H9 (cell line): ENCODE measurements at regions not wholly inside any gene's neighbourhood (a gene's known extent, or its start where the extent isn't known, plus 50 kb on each side); places are given as distances from the start of the nearest gene placed in this dataset.

Experiments used
- DNase-seq: peaks from one replicate; pipeline ENCODE4 v3.0.0-alpha.2; 2017
- H2AFZ ChIP-seq: one replicate; pipeline ENCODE4 v1.6.1; 2013; ENCODE audit warnings: mild to moderate bottlenecking, low read length, control low read depth, moderate library complexity
- H2AK5ac ChIP-seq: 2 replicates; pipeline ENCODE4 v1.6.1; 2013; ENCODE audit warnings: low read length, control low read depth, mixed read lengths; ENCODE audit not compliant: insufficient read length
- H2BK120ac ChIP-seq: one replicate; pipeline ENCODE4 v1.6.1; 2013; ENCODE audit warnings: low read depth, mild to moderate bottlenecking, low read length, control low read depth, inconsistent platforms; ENCODE audit not compliant: poor library complexity, severe bottlenecking
- H2BK12ac ChIP-seq: 2 replicates; pipeline ENCODE4 v1.6.1; 2013; ENCODE audit warnings: low read length, control low read depth, mixed read lengths, low read depth; ENCODE audit not compliant: insufficient read length
- H2BK15ac ChIP-seq: 2 replicates; pipeline ENCODE4 v1.6.1; 2013; ENCODE audit warnings: low read depth, low read length, control low read depth
- H2BK20ac ChIP-seq: one replicate; pipeline ENCODE4 v1.6.1; 2013; ENCODE audit warnings: low read depth, mild to moderate bottlenecking, low read length, control low read depth, inconsistent platforms; ENCODE audit not compliant: poor library complexity, severe bottlenecking
- H2BK5ac ChIP-seq: 2 replicates; pipeline ENCODE4 v1.6.1; 2013; ENCODE audit warnings: low read length, control low read depth, mixed read lengths; ENCODE audit not compliant: insufficient read length
- H3K14ac ChIP-seq: 2 replicates; pipeline ENCODE4 v1.6.1; 2013; ENCODE audit warnings: low read length, control low read depth; ENCODE audit not compliant: insufficient read depth
- H3K18ac ChIP-seq: 2 replicates; pipeline ENCODE4 v1.6.1; 2013; ENCODE audit warnings: low read depth, mild to moderate bottlenecking, mixed read lengths, low read length, control low read depth; ENCODE audit not compliant: insufficient read length
- H3K23ac ChIP-seq: 2 replicates; pipeline ENCODE4 v1.6.1; 2013; ENCODE audit warnings: low read length, control low read depth, mixed read lengths, low read depth; ENCODE audit not compliant: insufficient read length
- H3K23me2 ChIP-seq: 2 replicates; pipeline ENCODE4 v1.6.1; 2013; ENCODE audit warnings: low read depth, mild to moderate bottlenecking, mixed read lengths, low read length, control low read depth; ENCODE audit not compliant: insufficient read length, poor library complexity, severe bottlenecking
- H3K27ac ChIP-seq: 2 replicates; pipeline ENCODE4 v1.5.1; 2013; ENCODE audit warnings: low read length, control low read depth, mixed read lengths, low read depth; ENCODE audit not compliant: insufficient read length
- H3K27me3 ChIP-seq: 2 replicates; pipeline ENCODE4 v1.6.1; 2013; ENCODE audit warnings: low read length, control low read depth, inconsistent platforms; ENCODE audit not compliant: insufficient read depth
- H3K4ac ChIP-seq: 2 replicates; pipeline ENCODE4 v1.6.1; 2013; ENCODE audit warnings: low read depth, mild to moderate bottlenecking, control low read depth, inconsistent platforms, low read length, moderate library complexity
- H3K4me1 ChIP-seq: 2 replicates; pipeline ENCODE4 v1.6.1; 2013; ENCODE audit warnings: low read length, control low read depth, inconsistent platforms; ENCODE audit not compliant: insufficient read depth
- H3K4me2 ChIP-seq: 2 replicates; pipeline ENCODE4 v1.6.1; 2013; ENCODE audit warnings: low read length, control low read depth, mixed read lengths; ENCODE audit not compliant: insufficient read length, insufficient read depth
- H3K56ac ChIP-seq: 2 replicates; pipeline ENCODE4 v1.6.1; 2013; ENCODE audit warnings: low read depth, mild to moderate bottlenecking, mixed read lengths, low read length, control low read depth; ENCODE audit not compliant: insufficient read length
- H3K79me1 ChIP-seq: 2 replicates; pipeline ENCODE4 v1.6.1; 2013; ENCODE audit warnings: low read depth, mild to moderate bottlenecking, moderate library complexity, low read length, control low read depth, inconsistent platforms; ENCODE audit not compliant: insufficient read depth, poor library complexity, severe bottlenecking
- H3K79me2 ChIP-seq: 2 replicates; pipeline ENCODE4 v1.6.1; 2013; ENCODE audit warnings: low read length, control low read depth, inconsistent platforms; ENCODE audit not compliant: insufficient read depth
- H3K9ac ChIP-seq: 2 replicates; pipeline ENCODE4 v1.6.1; 2013; ENCODE audit warnings: low read length, control low read depth, mixed read lengths; ENCODE audit not compliant: insufficient read length; ENCODE audit errors: extremely low read depth
- H3K9me3 ChIP-seq: one replicate; pipeline ENCODE4 v1.6.1; 2013; ENCODE audit warnings: low read depth, low read length, inconsistent platforms; ENCODE audit not compliant: control insufficient read depth
- H3T11ph ChIP-seq: one replicate; pipeline ENCODE4 v1.6.1; 2013; ENCODE audit warnings: mild to moderate bottlenecking, low read length, control low read depth, inconsistent platforms
- H4K20me1 ChIP-seq: one replicate; pipeline ENCODE4 v1.6.1; 2013; ENCODE audit not compliant: control insufficient read depth, insufficient read length, insufficient read depth
- H4K5ac ChIP-seq: 2 replicates; pipeline ENCODE4 v1.6.1; 2013; ENCODE audit warnings: low read depth, mild to moderate bottlenecking, mixed read lengths, low read length, control low read depth; ENCODE audit not compliant: insufficient read length
- H4K8ac ChIP-seq: replicated peaks from 2 replicates; pipeline ENCODE4 v1.6.1; 2013; ENCODE audit warnings: low read length, control low read depth, mixed read lengths, low read depth; ENCODE audit not compliant: insufficient read length
- H4K91ac ChIP-seq: 2 replicates; pipeline ENCODE4 v1.6.1; 2013; ENCODE audit warnings: low read depth, mild to moderate bottlenecking, moderate library complexity, mixed read lengths, low read length, control low read depth; ENCODE audit not compliant: insufficient read length
- H3K27ac Mint-ChIP-seq, 3 experiments: 2 replicates in 2 of 3; 3 replicates in 1 of 3; pipeline ENCODE4 v1.8.0; 2020 to 2021; ENCODE audit warnings: mixed read lengths in 3 of 3, mild to moderate bottlenecking in 1 of 3, moderate library complexity in 1 of 3
- H3K27me3 Mint-ChIP-seq: 2 replicates; pipeline ENCODE4 v1.8.0; 2021; ENCODE audit warnings: low read depth, mild to moderate bottlenecking, moderate library complexity, mixed read lengths
- H3K36me3 Mint-ChIP-seq, 3 experiments: 2 replicates in 2 of 3; 3 replicates in 1 of 3; pipeline ENCODE4 v1.8.0; 2020 to 2021; ENCODE audit warnings: low read depth in 3 of 3, mixed read lengths in 3 of 3; ENCODE audit not compliant: insufficient read depth in 1 of 3
- H3K4me1 Mint-ChIP-seq, 2 experiments: 2 replicates each; pipeline ENCODE4 v1.8.0; 2020; ENCODE audit warnings: mixed read lengths in 2 of 2
- H3K4me3 Mint-ChIP-seq, 2 experiments: 2 replicates in 1 of 2; 3 replicates in 1 of 2; pipeline ENCODE4 v1.8.0; 2020 to 2021; ENCODE audit warnings: mild to moderate bottlenecking in 2 of 2, mixed read lengths in 2 of 2, moderate library complexity in 1 of 2
- H3K9me3 Mint-ChIP-seq, 2 experiments: 2 replicates in 1 of 2; 3 replicates in 1 of 2; pipeline ENCODE4 v1.8.0; 2020; ENCODE audit warnings: mild to moderate bottlenecking in 2 of 2, mixed read lengths in 2 of 2, moderate library complexity in 1 of 2
- WGBS: extraction: QIAGEN DNeasy Blood & Tissue Kit; methylation state at CpG from one replicate; pipeline ENCODE4 v1.1.7; 2013; ENCODE audit warnings: missing lambda C conversion rate, low lambda C conversion rate, mixed read lengths; ENCODE audit not compliant: insufficient read length; ENCODE audit errors: extremely low coverage; 5-methylcytosine and 5-hydroxymethylcytosine counted together
- TF ChIP-seq, protein P1 (sequence below): fragments of 200-600 bp; sonication (generic); conservative IDR thresholded peaks from 3 replicates; pipeline ENCODE4 v1.8.0; 2021; ENCODE audit warnings: antibody characterized with exemption, mild to moderate bottlenecking

DNA sequence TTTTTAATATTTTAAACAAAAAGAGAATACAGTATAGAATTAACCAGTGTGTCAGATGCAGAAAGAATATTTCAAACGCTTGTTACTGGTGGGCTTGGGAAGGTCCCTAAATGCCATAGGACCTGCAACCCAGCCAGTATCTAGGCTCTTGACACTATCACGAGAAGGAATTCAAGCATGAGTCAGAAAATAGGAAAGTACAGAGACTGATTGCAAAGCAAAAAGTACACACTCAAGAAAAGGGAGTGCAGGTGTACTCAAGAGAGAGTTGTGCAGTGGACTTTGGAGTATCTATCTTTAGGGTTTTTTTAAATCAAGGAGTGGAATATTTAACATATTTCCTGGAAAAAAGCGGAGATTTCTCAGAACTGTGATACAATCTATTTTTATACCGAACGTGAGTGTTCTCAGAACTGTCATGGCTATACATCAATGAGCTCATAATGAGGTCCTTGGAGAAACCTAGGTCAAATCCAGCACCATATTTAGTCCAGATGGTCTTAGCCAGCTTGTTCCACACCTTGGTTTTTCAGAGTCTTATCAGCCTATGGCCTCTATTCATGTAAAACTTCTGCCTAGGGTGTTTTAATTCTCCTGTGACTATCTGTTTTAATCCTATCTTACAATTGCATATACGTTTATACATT lies 291.8 kb upstream of the FAT4 start:
- no peak overlapping the region for H3T11ph ChIP-seq
- no peak overlapping the region for H3K4me2 ChIP-seq
- H3K4me3 Mint-ChIP-seq, result no peak overlapping the region
- no peak overlapping the region for H4K8ac ChIP-seq
- no peak overlapping the region for H2BK120ac ChIP-seq
- H3K4me1 Mint-ChIP-seq, result peaks cover 16 to 22% of the 10 kb centered on the region in 2 experiments
- H3K23ac ChIP-seq, result no peak overlapping the region
- no peaks in the 10 kb centered on the region for H3K79me2 ChIP-seq
- no peak overlapping the region for H3K9ac ChIP-seq
- H3K56ac ChIP-seq, result no peak overlapping the region
- no peaks in the 10 kb centered on the region for H3K23me2 ChIP-seq
- peaks cover 9% of the 10 kb centered on the region for H3K9me3 ChIP-seq
- peaks cover 10 to 11% of the 10 kb centered on the region in 2 experiments for H3K9me3 Mint-ChIP-seq
- H4K5ac ChIP-seq, result no peak overlapping the region
- H3K14ac ChIP-seq, result no peak overlapping the region
- H3K27me3 Mint-ChIP-seq, result no peaks in the 10 kb centered on the region
- H2BK20ac ChIP-seq, result no peak overlapping the region
- H3K27ac Mint-ChIP-seq, result no peak overlapping the region; a peak in 1 of 7 replicates
- TF ChIP-seq, protein P1, sequence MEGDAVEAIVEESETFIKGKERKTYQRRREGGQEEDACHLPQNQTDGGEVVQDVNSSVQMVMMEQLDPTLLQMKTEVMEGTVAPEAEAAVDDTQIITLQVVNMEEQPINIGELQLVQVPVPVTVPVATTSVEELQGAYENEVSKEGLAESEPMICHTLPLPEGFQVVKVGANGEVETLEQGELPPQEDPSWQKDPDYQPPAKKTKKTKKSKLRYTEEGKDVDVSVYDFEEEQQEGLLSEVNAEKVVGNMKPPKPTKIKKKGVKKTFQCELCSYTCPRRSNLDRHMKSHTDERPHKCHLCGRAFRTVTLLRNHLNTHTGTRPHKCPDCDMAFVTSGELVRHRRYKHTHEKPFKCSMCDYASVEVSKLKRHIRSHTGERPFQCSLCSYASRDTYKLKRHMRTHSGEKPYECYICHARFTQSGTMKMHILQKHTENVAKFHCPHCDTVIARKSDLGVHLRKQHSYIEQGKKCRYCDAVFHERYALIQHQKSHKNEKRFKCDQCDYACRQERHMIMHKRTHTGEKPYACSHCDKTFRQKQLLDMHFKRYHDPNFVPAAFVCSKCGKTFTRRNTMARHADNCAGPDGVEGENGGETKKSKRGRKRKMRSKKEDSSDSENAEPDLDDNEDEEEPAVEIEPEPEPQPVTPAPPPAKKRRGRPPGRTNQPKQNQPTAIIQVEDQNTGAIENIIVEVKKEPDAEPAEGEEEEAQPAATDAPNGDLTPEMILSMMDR, result no peak
- no peaks in the 10 kb centered on the region for H4K20me1 ChIP-seq
- H3K79me1 ChIP-seq, result no peaks in the 10 kb centered on the region
- H3K18ac ChIP-seq, result no peak overlapping the region
- no peaks in the 10 kb centered on the region for H3K27me3 ChIP-seq
- no peak overlapping the region for H2BK5ac ChIP-seq
- H3K27ac ChIP-seq, result no peak overlapping the region
- no peak overlapping the region for H2BK12ac ChIP-seq
- no peak overlapping the region for H2AK5ac ChIP-seq
- no peak for DNase-seq
- H4K91ac ChIP-seq, result no peak overlapping the region
- WGBS, result no CpG with 5 or more reads among the region's 6 CpGs
- peaks cover 8 to 14% (median 12%) of the 10 kb centered on the region in 3 experiments for H3K36me3 Mint-ChIP-seq
- H2AFZ ChIP-seq, result no peak overlapping the region
- no peak overlapping the region for H2BK15ac ChIP-seq
- H3K4ac ChIP-seq, result no peak overlapping the region
- H3K4me1 ChIP-seq, result peaks cover 4% of the 10 kb centered on the region; the same call in 1 of the 2 replicates
